ENCODE measurements at regions not wholly inside any gene's neighbourhood (a gene's known extent, or its start where the extent isn't known, plus 50 kb on each side); places are given as distances from the start of the nearest gene placed in this dataset.

DNA sequence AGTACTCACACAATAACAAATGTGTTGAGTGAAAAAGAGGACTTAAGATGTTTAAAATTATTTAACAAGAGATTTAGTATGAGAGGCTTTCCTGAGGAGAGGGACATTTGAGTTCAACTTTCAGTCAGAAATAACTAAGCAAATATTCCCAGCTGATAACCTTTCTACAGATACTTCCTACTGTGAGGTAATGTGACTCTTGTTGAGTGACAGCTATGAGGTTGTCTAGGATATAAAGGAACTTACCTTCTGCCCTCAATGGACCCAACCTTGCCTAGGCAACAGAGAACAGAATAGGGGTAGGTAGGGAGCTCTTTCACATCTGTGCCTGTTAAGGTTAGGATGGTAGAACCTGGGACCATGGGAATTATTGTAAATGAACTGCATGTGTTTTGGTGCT, 54.7 kb downstream of the GLUD2 start:
- intact Hi-C loops (cut with DNase I): no loop called here
- no peak for DNase-seq (ENCODE audit: low spot score)

DNA sequence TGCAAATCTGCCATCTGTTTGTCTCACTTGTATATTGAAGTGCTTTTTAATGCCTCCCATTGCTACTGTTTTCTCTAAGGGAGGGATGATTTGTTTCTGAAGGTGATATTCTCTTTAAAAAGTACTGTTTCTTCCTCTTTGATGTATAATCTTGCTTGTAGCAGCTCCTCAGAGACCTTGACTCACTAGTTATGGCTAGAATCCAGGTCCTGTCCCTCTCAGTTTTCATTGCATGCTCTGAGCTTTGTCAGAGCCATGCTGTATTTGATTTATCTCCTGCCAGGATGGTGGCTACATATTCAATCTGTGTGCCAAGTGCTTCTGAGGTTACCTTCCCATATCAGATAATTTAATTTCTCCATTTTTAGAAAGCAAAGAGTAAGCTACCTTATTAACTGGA, 56.0 kb downstream of the GLUD2 start:
- DNase-seq (ENCODE audit: low spot score): no peak
- intact Hi-C loops (cut with DNase I): no loop called here

DNA sequence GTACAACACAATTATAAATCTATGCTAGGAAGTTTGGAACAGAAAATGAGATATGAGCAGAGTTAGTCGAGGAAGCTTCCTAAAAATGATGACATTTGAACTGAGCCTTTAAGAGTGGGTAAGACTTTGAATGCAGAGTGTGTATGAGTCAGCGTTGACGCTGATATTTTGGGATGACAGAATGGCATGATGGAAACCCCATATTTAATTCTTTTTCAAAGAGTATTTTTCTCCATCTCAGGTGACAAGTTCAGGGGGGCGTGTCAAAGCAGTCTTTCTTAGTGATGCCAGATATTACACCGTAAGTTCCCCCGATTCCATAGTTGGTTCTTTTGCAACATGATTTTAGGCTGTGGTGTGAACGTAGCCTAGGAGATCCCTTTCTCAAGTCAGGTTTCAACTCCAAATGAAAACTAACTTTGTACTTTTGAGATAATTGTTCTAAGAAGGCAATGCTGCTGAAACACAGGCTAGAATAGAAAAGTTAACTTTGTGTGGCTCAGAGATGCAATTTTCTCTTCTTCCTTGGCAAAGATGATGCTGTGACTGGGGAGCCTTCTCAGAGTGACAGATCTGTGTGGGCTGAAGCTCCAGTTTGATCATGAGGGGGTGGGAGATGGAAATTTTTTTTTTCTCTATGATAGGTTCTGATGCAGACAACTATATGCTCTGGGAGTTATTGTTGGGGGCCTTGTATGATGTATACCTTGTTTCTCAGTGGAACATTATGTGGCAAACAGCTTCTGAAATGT, 59.2 kb downstream of the GLUD2 start:
- DNase-seq (ENCODE audit: low spot score): no peak
- intact Hi-C loops (cut with DNase I): no loop called here

DNA sequence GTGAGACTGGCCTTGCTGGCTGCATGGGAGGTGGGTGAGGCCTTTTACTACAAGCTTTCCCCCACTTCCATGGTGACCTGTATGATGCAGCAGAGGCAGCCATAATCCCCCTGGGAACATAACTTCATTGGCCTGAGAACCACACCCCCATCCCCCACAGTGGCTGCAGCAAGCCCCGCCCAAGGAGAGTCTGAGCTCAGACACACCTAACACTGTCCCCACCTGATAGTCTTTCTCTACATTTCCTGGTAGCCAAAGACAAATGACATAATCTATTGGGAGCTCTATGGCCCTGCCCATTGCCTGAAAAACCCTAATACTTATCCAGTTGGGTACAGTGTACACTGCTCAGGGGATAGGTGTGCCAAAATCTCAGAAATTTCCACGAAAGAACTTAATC, 62.6 kb downstream of the GLUD2 start:
- DNase-seq (ENCODE audit: low spot score): no peak
- intact Hi-C loops (cut with DNase I): no loop called here

DNA sequence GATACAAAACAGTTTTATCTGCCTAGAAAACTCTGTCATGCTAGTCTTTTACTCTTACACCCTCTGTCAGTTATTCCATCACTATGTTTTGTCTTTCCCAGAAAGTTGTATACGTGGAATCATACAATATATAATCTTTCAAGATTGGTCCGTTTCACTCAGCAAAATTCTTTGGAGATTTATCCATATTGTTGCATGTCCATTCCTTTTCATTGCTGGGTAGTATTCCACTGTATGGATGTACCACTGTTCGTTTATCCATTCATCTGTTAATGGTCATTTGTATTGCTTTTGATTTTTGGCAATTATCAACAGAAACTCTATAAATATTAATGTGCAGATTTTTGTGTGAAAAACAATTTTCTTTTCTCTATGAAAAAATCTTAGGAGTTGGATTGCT, 63.1 kb downstream of the GLUD2 start:
- DNase-seq (ENCODE audit: low spot score): no peak
- intact Hi-C loops (cut with DNase I): no loop called here

DNA sequence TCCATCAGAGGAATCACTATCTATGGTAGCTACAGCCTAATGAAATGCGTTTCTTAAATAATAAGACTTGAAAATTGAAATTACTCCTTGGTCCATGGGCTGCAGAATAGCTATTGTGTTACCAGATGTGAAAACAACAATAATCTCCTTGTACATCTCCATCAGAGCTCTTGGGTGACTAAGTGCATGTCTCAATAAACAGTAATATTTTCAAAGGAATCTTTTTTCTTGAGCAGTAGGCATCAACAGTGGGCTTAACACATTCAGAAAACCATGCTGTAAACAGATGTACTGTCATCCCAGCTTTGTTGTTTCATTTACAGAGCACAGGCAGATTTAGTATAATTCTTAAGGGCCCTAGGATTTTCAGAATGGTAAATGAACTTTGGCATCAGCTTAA, 67.3 kb downstream of the GLUD2 start:
- DNase-seq (ENCODE audit: low spot score): no peak
- intact Hi-C loops (cut with DNase I): no loop called here

DNA sequence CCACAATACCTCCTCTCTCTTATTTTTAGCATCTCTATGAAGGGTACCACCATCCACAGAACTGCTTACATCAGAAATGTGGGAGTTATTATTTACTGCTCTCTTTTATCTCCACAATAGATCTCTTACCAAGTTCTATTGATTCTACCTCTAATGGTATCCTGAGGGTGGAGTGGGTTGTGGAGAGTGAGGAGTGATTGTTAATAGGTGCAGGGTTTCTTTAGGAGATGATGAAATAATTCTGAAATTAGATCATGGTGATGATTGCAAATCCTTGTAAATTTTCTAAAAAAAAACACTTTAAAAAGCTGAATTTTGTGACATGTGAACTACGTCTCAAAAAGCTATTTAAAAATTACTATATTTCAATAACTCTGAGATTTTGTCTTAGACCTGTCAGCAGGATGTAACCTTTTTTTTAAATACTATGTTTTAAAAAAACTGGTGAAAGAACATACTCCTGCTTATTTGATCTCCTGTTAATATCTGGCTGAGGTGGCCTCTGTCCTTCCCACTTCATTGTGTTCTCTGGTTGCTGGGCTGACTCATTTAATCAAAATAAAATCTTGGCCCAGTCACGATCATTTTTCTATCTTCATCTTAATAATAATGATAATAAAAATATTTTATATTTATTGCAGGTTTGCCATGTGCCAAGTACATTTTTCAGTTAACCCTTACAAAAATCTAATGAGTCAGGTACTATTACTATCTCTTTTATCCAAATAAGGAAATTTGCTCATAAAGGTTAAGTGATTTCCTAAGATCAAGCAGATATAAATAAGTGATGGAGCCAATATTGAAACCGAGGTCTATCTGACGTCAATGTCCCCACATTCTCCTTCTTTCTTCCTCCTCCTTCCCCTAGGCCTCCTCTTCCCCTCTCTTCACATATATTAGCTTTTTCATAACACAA, 73.5 kb downstream of the GLUD2 start:
- DNase-seq (ENCODE audit: low spot score): no peak
- intact Hi-C loops (cut with DNase I): no loop called here

DNA sequence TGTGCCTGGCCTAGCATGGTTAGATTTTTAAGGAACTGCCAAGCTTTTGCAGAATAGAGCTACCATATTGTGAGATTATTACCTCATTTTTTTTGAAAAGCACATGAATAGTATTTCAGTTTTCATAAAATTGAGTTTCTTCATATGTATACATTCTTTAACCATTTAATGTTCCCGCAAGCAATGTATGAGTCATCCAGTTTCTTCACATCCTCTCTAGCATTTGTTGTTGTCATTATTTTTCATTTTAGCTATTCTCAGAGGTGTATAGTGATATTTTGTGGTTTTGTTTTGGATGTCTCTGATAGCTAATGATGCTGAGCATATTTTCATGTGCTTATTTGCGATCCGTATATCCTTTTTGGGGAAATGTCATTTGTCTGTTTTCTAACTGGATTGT, 74.9 kb downstream of the GLUD2 start:
- DNase-seq (ENCODE audit: low spot score): no peak
- intact Hi-C loops (cut with DNase I): no loop called here

DNA sequence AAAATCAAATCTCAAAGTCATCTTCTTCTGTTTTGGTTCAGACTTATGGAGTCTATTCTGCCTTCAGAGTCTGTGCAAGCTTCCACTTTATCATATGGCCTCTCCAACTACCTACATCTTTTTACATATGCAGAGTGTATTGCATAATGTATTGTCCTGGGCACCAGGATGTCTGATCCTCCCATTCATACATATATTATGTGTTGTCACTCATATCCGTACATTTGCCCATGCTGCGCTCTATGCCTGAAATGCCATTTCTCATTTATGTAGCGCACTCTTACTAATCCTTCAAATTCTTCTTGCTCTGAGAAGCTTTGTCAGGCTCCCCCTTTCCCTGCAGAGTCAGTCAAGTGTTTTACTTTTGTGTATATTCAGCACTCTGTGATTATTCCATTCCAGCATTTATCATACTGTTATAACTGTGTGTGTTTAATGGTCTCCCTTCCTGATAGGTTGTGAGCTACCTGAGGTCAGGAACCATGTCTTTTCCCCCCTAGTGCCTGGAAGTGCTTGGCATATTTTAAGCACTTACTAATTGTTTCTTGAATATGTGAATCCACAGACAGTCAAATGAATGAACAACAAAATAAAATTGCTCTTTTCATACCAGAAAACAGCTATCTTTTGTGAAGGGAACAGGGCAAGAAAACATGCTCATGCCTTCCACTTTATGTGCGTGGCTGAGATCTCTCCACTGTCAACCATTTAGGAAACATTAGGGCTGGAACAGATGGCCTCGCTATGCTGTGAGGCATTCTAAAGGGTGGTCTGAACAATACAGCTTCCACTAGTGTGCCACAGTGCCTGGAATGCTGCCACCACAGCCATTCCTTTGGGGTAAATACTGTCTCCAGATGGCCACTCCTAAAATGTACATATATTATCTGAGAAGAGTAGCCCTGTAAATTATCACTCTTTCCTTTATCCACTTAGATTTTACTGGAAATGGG, 81.8 kb downstream of the GLUD2 start:
- no peak for DNase-seq (ENCODE audit: low spot score)
- intact Hi-C loops (cut with DNase I): no loop called here

DNA sequence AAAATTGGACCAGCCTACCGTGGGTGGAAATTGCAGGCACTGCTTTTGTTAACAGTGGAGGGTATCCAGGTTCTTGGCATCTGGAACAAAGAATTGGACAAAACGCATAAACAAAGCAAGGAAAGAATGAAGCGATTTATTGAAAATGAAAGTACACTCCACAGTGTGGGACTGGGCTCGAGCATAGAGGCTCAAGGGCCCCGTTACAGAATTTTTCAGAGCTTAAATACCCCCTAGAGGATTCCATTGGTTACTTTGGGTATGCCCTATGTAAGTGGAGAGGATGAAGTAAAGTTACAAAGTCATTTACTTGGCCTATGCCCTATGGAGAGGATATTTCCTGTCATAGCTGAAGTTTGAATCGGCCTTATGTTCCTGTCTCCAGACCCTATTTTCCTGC, 85.3 kb downstream of the GLUD2 start:
- no peak for DNase-seq (ENCODE audit: low spot score)
- intact Hi-C loops (cut with DNase I): no loop called here

DNA sequence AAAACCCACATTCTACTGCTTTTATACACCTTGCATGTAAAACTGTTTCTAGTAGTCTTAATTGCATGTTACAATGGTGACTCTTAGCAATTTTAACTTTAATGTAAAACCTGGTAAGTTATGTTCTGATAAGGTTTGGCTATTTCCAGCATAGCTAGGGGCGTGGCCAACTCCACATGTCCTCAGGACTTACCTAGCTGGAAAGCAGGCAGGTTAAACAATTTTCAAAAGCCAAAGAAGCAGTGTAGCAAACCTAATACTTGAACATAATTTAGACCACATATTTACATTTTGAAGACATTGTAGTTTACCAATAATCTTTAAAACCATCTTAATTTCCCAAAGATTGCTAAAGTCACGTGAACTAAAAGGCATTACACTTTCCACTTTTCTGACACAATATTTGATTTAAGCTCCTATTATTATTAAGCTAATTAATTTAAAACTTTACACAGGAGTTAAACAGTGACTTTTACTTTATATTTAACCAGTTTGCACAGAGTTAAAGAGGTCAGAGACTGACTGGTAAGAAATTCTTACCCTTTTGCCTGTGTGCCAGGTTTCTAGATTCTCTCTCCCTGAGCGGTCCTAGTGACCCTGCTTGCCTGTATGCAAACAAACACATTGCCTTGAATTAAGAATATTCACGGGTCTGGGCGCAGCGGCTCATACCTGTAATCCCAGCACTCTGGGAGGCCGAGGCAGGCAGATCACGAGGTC, 88.2 kb downstream of the GLUD2 start:
- intact Hi-C loops (cut with DNase I): no loop called here

DNA sequence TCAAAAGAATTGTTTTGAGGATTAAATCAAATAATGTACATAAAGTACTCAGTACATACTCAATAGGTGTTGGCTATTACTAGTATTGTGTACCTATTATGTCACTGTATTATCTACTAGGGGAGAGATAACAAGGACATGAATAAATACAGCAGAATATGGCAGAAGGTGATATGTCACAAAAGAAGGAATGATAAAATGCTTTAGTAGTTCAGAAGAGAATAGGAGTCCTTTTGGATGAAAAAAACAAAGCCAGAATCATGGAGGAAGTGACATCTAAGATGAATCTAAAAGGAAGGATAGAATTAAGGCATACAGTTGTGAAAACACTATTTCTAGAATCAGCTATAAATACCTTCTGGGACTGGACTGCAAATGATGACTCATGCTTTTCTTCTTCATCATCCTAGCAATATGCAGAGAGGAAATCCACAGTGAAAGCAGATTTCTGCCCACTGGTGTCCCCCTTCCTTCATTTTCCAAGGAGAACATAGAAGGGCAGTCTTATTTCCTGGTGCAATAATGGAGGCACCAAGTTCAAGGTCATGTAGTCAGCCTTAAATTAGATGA, 98.7 kb downstream of the GLUD2 start:
- intact Hi-C loops (cut with DNase I): loop anchor here in 1 of 2 donors (5.0 kb wide), 1 partner anchor 864 kb away; no protein-coding TSS in a partner anchor
- DNase-seq (ENCODE audit: low spot score): no peak

More for the DNA sequence above, 88.2 kb downstream of the GLUD2 start:
- DNase-seq (ENCODE audit: low spot score): no peak

DNA sequence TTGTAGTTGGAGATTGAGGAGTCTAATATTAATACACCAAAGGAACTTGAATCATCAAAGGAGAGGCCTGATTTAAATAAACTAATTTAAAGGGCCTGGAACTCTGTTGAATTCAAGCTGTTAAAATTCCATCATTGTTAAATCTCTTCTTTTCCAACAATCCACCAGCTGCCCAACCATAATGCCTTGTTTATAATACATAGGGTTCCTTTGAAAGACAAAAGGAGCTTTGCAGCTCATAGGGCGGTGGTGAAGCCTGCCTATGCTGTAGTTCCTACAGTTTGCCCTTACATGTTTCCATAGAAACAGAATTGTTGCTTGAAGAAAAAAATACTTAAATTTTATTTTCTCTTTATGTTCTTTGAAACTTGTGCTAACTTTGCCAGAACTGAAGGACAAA, 102.8 kb downstream of the GLUD2 start:
- DNase-seq (ENCODE audit: low spot score): no peak
- intact Hi-C loops (cut with DNase I): no loop called here

DNA sequence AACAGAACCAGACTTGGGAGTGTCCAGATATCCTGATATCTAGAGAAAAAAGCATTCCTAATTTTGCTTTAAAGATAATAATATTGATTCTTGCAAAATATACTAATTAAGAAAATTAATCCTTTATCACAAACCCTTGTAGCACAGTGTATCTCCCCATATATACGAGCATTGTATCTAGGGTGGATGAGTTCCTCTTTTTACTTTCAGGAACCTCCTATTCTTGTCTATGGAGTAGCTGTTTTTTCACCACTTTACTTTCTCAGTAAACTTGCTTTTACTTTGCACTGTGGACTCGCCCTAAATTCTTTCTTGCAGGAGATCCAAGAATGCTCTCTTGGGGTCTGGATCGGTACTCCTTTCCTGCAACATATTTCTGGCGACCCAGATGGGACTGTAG, 103.9 kb downstream of the GLUD2 start:
- DNase-seq (ENCODE audit: low spot score): no peak
- intact Hi-C loops (cut with DNase I): no loop called here

DNA sequence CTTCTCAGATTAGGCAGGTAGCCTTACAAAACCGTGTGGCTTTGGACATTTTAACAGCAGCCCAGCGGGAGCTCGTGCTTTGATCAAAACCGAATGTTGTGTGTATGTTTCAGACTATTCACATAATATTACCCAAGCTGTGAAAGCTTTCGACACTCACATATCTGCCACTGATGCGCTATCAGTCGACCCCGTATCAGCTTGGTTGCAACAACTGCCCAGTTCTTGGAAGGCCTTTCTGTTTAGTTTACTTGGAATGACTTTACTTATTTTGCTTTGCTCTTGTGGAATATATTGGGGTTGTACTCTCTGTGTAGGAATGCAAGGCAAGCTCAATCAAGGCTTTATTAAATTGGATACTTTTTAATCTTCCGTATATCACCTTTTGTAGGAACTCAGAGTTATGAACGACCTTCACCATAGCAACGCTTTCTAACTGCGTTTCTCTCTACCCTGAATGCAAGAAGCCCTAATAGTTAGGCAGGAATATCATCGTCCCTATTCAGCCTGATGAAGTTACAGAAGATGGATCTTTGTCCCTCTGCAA, 107.5 kb downstream of the GLUD2 start:
- DNase-seq (ENCODE audit: low spot score): no peak
- intact Hi-C loops (cut with DNase I): no loop called here

DNA sequence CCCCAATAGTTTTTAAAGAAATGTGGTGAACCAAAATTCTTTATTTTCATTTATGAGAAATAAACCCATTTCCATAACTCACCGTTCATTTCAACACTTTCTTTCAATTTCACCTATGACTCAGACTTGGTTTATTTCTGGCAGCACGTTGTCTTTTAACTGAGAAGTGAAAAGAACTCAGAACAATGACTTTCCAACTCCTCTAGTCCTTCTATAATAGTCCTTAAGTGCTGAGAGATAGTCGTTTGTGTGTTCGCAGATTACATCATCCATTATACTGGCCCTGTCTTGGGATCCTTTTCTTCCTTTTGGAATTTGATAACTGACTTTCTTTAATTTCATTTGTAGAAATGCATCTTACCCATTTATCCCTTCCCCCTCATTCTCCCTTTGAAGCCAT, 113.6 kb downstream of the GLUD2 start:
- no peak for DNase-seq (ENCODE audit: low spot score)
- intact Hi-C loops (cut with DNase I): no loop called here

DNA sequence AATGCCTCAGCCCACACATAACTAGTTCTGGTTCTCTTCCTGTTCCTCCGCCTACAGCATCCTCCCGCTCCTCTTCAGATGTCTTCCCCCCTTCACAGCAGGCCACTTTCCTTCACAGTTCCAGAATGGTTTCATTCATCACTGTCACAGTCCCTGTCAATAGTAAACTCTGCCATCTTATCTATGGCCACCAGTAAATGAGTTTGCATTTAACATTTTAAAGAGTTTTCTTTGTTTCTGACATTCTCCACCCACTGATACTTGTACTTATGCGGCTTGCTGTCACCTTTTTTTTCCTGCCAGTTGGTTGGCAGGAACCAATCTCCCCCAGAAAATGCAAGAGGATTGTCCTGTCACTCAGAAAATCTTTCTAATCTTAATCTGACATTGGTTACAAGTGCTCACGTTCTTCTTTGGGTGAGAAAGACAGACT, 114.1 kb downstream of the GLUD2 start:
- intact Hi-C loops (cut with DNase I): no loop called here
- DNase-seq (ENCODE audit: low spot score): no peak

DNA sequence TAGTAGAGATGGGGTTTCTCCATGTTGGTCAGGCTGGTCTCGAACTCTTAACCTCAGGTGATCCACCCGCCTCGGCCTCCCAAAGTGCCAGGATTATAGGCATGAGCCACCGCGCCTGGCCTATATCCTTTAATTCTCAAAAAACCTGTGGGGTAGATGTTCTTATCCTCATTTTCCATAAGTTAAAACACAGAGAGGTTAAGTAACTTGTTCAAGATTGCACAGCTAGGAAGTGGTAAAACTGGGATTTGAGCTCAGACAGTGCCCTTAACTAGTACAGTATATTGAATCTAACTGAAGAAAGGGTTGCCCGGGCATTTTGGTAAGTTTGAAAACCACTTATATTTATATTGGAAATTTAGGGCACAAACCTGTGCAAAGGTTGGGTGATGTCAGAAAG, 116.0 kb downstream of the GLUD2 start:
- intact Hi-C loops (cut with DNase I): no loop called here
- no peak for DNase-seq (ENCODE audit: low spot score)
